BE2C (cell line): ENCODE measurements at regions not wholly inside any gene's neighbourhood (a gene's known extent, or its start where the extent isn't known, plus 50 kb on each side); places are given as distances from the start of the nearest gene placed in this dataset.

Experiments
- DNase-seq: peaks from one replicate; pipeline ENCODE4 v3.0.0-alpha.2; 2020
- H3K27me3 ChIP-seq: fragments of 250-450 bp; sonication (Bioruptor Pico); 2 replicates; pipeline ENCODE4 v1.5.1; 2020; ENCODE audit warnings: mild to moderate bottlenecking
- H3K36me3 ChIP-seq: fragments of 250-450 bp; sonication (Bioruptor Pico); 2 replicates; pipeline ENCODE4 v1.5.1; 2020; ENCODE audit warnings: mild to moderate bottlenecking
- H3K4me1 ChIP-seq: fragments of 250-450 bp; sonication (Bioruptor Pico); 2 replicates; pipeline ENCODE4 v1.5.1; 2020
- H3K4me3 ChIP-seq: 2 replicates; pipeline ENCODE4 v1.5.1; 2011; ENCODE audit warnings: low read depth, low read length
- H3K9me3 ChIP-seq: fragments of 250-450 bp; sonication (Bioruptor Pico); 2 replicates; pipeline ENCODE4 v1.5.1; 2020
- CTCF ChIP-seq: IDR thresholded peaks from 2 replicates; pipeline ENCODE4 v1.5.1; 2012; ENCODE audit warnings: mild to moderate bottlenecking, low read depth, low read length

GRCh38 chr4:124181039-124181438 lies 531.5 kb downstream of the ANKRD50 start:
- Histone ChIP-seq H3K27me3 (no peaks in the 10 kb centered on the region), H3K4me3 (no peak overlapping the region), H3K36me3 (no peaks in the 10 kb centered on the region), H3K9me3 (no peaks in the 10 kb centered on the region), H3K4me1 (no peaks in the 10 kb centered on the region)
- no peak for DNase-seq
- TF ChIP-seq CTCF, result no peak

GRCh38 chr4:124183231-124183630 lies 529.3 kb downstream of the ANKRD50 start:
- Histone ChIP-seq H3K4me1 (no peaks in the 10 kb centered on the region), H3K36me3 (no peaks in the 10 kb centered on the region), H3K9me3 (no peaks in the 10 kb centered on the region), H3K27me3 (no peaks in the 10 kb centered on the region), H3K4me3 (no peak overlapping the region)
- TF ChIP-seq CTCF, result no peak
- DNase-seq, result no peak

- no peak for TF ChIP-seq CTCF
- Histone ChIP-seq H3K9me3 (no peaks in the 10 kb centered on the region), H3K4me1 (no peaks in the 10 kb centered on the region), H3K36me3 (no peaks in the 10 kb centered on the region), H3K27me3 (no peaks in the 10 kb centered on the region), H3K4me3 (no peak overlapping the region)
- DNase-seq, result no peak
Measured at GRCh38 chr4:124183926-124184325, 528.6 kb downstream of the ANKRD50 start.

- Histone ChIP-seq H3K9me3 (no peaks in the 10 kb centered on the region), H3K36me3 (no peaks in the 10 kb centered on the region), H3K27me3 (no peaks in the 10 kb centered on the region), H3K4me1 (no peaks in the 10 kb centered on the region), H3K4me3 (no peak overlapping the region)
- no peak for DNase-seq
- TF ChIP-seq CTCF, result no peak
Measured at GRCh38 chr4:124184792-124185191, 527.7 kb downstream of the ANKRD50 start.

GRCh38 chr4:124188595-124188994 lies 523.9 kb downstream of the ANKRD50 start:
- DNase-seq, result no peak
- H3K9me3 ChIP-seq, result no peaks in the 10 kb centered on the region
- no peak overlapping the region for H3K4me3 ChIP-seq
- H3K36me3 ChIP-seq, result no peaks in the 10 kb centered on the region
- no peaks in the 10 kb centered on the region for H3K27me3 ChIP-seq
- no peaks in the 10 kb centered on the region for H3K4me1 ChIP-seq
- TF ChIP-seq CTCF, result no peak

- TF ChIP-seq CTCF, result no peak
- DNase-seq, result no peak
- H3K4me3 ChIP-seq, result no peak overlapping the region
Measured at GRCh38 chr4:124189545-124189944, 523.0 kb downstream of the ANKRD50 start.

More at GRCh38 chr4:124189545-124189944, 523.0 kb downstream of the ANKRD50 start:
- Histone ChIP-seq H3K4me1 (no peaks in the 10 kb centered on the region), H3K36me3 (no peaks in the 10 kb centered on the region), H3K27me3 (no peaks in the 10 kb centered on the region), H3K9me3 (no peaks in the 10 kb centered on the region)
